PC-9 (cell line): ENCODE measurements at regions not wholly inside any gene's neighbourhood (a gene's known extent, or its start where the extent isn't known, plus 50 kb on each side); places are given as distances from the start of the nearest gene placed in this dataset.
"Not testable (repeated sequence)": the region's sequence is repeated elsewhere in the genome, so short reads cannot be mapped to it uniquely, and the experiment has no call there.

ENCODE experiments used
- BruUV-seq: library from RNA; stranded (reverse); fragments of 400-500 nt; replicated peaks from 2 replicates; lab custom pipeline; 2021; lab: Mats Ljungman, UMichigan
- CTCF ChIA-PET: fragments of 300-600 bp; sonication (Branson Sonifier 250); formaldehyde crosslinking; loops from one replicate; lab custom pipeline; 2022; ENCODE audit warnings: antibody characterized with exemption; lab: Charles Lee
- POLR2A ChIA-PET: fragments of 300-600 bp; sonication (Branson Sonifier 250); formaldehyde crosslinking; loops from one replicate; lab custom pipeline; 2022; ENCODE audit warnings: antibody characterized with exemption; ENCODE audit not compliant: unreplicated experiment; lab: Charles Lee
- DNase-seq, 2 experiments: peaks; one replicate each; pipeline versions ENCODE4 v3.0.0 to v3.0.0-alpha.2; 2015 to 2022; ENCODE audit warnings: mixed read lengths in 1 of 2
- H2AFZ ChIP-seq: fragments of 200-600 bp; sonication (generic); 2 replicates; pipeline ENCODE4 v1.8.1; 2017; ENCODE audit warnings: antibody characterized with exemption
- H3F3A ChIP-seq: fragments of 200-600 bp; sonication (generic); 2 replicates; pipeline ENCODE4 v1.8.1; 2017; ENCODE audit warnings: antibody characterized with exemption, mild to moderate bottlenecking, low read depth; ENCODE audit not compliant: insufficient read depth
- H3K27ac ChIP-seq: fragments of 200-600 bp; sonication (generic); 2 replicates; pipeline ENCODE4 v1.6.1; 2016; ENCODE audit warnings: mixed run types
- H3K27me3 ChIP-seq: fragments of 200-600 bp; sonication (generic); 2 replicates; pipeline ENCODE4 v1.6.1; 2016; ENCODE audit warnings: low read depth, mixed run types; ENCODE audit not compliant: insufficient read depth
- H3K36me3 ChIP-seq: fragments of 200-600 bp; sonication (generic); 2 replicates; pipeline ENCODE4 v1.6.1; 2016; ENCODE audit warnings: low read depth, mixed run types
- H3K4me1 ChIP-seq: fragments of 200-600 bp; sonication (generic); replicated peaks from 2 replicates; pipeline ENCODE4 v1.6.1; 2016; ENCODE audit warnings: mixed run types; ENCODE audit not compliant: insufficient read depth
- H3K4me2 ChIP-seq: fragments of 200-600 bp; sonication (generic); 2 replicates; pipeline ENCODE4 v1.6.1; 2017; ENCODE audit warnings: mixed run types
- H3K4me3 ChIP-seq: fragments of 200-600 bp; sonication (generic); 2 replicates; pipeline ENCODE4 v1.6.1; 2016; ENCODE audit warnings: mixed run types
- H3K79me2 ChIP-seq: fragments of 200-600 bp; sonication (generic); 2 replicates; pipeline ENCODE4 v1.6.1; 2017; ENCODE audit warnings: low read depth, mixed run types
- H3K9me2 ChIP-seq: fragments of 200-600 bp; sonication (generic); 2 replicates; pipeline ENCODE4 v1.8.1; 2017; ENCODE audit warnings: mild to moderate bottlenecking; ENCODE audit not compliant: insufficient read depth
- H3K9me3 ChIP-seq: fragments of 200-600 bp; sonication (generic); 2 replicates; pipeline ENCODE4 v1.8.1; 2016; ENCODE audit warnings: low read depth; ENCODE audit not compliant: insufficient read depth
- H4K20me1 ChIP-seq: fragments of 200-600 bp; sonication (generic); 2 replicates; pipeline ENCODE4 v1.8.1; 2017; ENCODE audit not compliant: insufficient read depth
- CTCF ChIP-seq: fragments of 200-600 bp; sonication (generic); conservative IDR thresholded peaks from 2 replicates; pipeline ENCODE4 v1.6.1; 2017; ENCODE audit warnings: mixed run types, antibody characterized with exemption, mild to moderate bottlenecking, moderate library complexity
- EZH2 ChIP-seq: fragments of 200-600 bp; sonication (generic); IDR thresholded peaks from 2 replicates; pipeline ENCODE4 v1.8.0; 2017; ENCODE audit warnings: antibody characterized with exemption, low read depth
- intact Hi-C: fragments of 100-400 bp; cut with micrococcal nuclease; formaldehyde crosslinking; loops from one replicate; pipeline ENCODE4 v1.10.0; 2022; ENCODE audit not compliant: unreplicated experiment

GRCh38 chr4:187732524-187732923 lies 263.0 kb upstream of the ZFP42 start:
- POLR2A ChIA-PET: no interaction called here
- Histone ChIP-seq H3K9me3 (no peaks in the 10 kb centered on the region), H3K4me1 (no peaks in the 10 kb centered on the region), H3K27me3 (no peaks in the 10 kb centered on the region), H3K79me2 (no peaks in the 10 kb centered on the region), H3K9me2 (no peaks in the 10 kb centered on the region), H3K4me3 (no peak overlapping the region), H3K4me2 (no peak overlapping the region), H2AFZ (no peak overlapping the region), H4K20me1 (no peaks in the 10 kb centered on the region), H3K36me3 (no peaks in the 10 kb centered on the region), H3F3A (no peaks in the 10 kb centered on the region), H3K27ac (no peak overlapping the region)
- TF ChIP-seq CTCF: no peak
- TF ChIP-seq EZH2: no peak
- CTCF ChIA-PET: interaction anchor here (0.6 kb wide), 1 partner anchor 876 kb away, joined by 3 read pairs; no protein-coding TSS in a partner anchor
- no TSS peak for BruUV-seq
- peak in 1 of 2 experiments; percentile 34 for DNase-seq
- intact Hi-C loops: no loop called here

- no peaks in the 10 kb centered on the region for H3F3A ChIP-seq
- H3K79me2 ChIP-seq: no peaks in the 10 kb centered on the region
- H3K27ac ChIP-seq: no peak overlapping the region
- no peak for DNase-seq
- no peaks in the 10 kb centered on the region for H3K9me2 ChIP-seq
- H4K20me1 ChIP-seq: no peaks in the 10 kb centered on the region
- H3K4me3 ChIP-seq: no peak overlapping the region
- H3K4me1 ChIP-seq: no peaks in the 10 kb centered on the region
- H2AFZ ChIP-seq: no peak overlapping the region
- TF ChIP-seq EZH2 (no peak), CTCF (no peak)
- no peaks in the 10 kb centered on the region for H3K9me3 ChIP-seq
- no peaks in the 10 kb centered on the region for H3K27me3 ChIP-seq
- intact Hi-C loops: no loop called here
- no peaks in the 10 kb centered on the region for H3K36me3 ChIP-seq
- no peak overlapping the region for H3K4me2 ChIP-seq
- POLR2A ChIA-PET: interaction anchor here (0.7 kb wide), 1 partner anchor 855 kb away, joined by 7 read pairs; no protein-coding TSS in a partner anchor
- CTCF ChIA-PET: no interaction called here
- BruUV-seq: no TSS peak
Observed at GRCh38 chr4:187739771-187740170, 255.8 kb upstream of the ZFP42 start.

- no peaks in the 10 kb centered on the region for H3K79me2 ChIP-seq
- BruUV-seq: no TSS peak
- H4K20me1 ChIP-seq: no peaks in the 10 kb centered on the region
- no peaks in the 10 kb centered on the region for H3K4me1 ChIP-seq
- DNase-seq: no peak
- H3K9me3 ChIP-seq: no peaks in the 10 kb centered on the region
- no peak overlapping the region for H3K27ac ChIP-seq
- CTCF ChIA-PET: no interaction called here
- H3K27me3 ChIP-seq: no peaks in the 10 kb centered on the region
- no peaks in the 10 kb centered on the region for H3K9me2 ChIP-seq
- no peak overlapping the region for H3K4me2 ChIP-seq
- no peak overlapping the region for H2AFZ ChIP-seq
- POLR2A ChIA-PET: no interaction called here
- intact Hi-C loops: no loop called here
- no peak overlapping the region for H3K4me3 ChIP-seq
- no peak for TF ChIP-seq EZH2
- no peak for TF ChIP-seq CTCF
- no peaks in the 10 kb centered on the region for H3K36me3 ChIP-seq
- no peaks in the 10 kb centered on the region for H3F3A ChIP-seq
Observed at GRCh38 chr4:187744911-187745310, 250.7 kb upstream of the ZFP42 start.

DNA sequence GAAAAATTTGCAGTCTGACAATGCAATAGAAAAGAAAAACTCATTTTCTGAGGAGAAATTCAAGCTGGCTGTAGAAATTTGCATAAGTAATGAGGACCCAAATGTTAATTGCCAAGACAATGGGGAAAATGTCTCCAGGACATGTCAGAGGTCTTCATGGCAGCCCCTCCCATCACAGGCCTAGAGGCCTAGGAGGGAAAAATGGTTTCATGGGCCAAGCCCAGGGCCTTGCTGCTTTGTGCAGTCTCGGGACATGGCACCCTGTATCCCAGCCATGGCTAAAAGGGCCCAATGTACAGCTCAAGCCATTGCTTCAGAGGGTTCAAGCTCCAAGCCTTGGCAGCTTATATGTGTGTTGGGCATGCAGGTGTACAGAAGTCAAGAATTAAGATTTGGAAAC lies 244.9 kb upstream of the ZFP42 start:
- H3K27ac ChIP-seq, POLR2A ChIA-PET, DNase-seq, H3K4me1 ChIP-seq, H3K9me2 ChIP-seq, H3K9me3 ChIP-seq, CTCF ChIA-PET, H2AFZ ChIP-seq, H3K4me3 ChIP-seq, H4K20me1 ChIP-seq, intact Hi-C loops, BruUV-seq, H3K27me3 ChIP-seq, H3K36me3 ChIP-seq, H3K4me2 ChIP-seq, H3F3A ChIP-seq, H3K79me2 ChIP-seq: not testable (repeated sequence)
